ENCODE measurements at regions not wholly inside any gene's neighbourhood (a gene's known extent, or its start where the extent isn't known, plus 50 kb on each side); places are given as distances from the start of the nearest gene placed in this dataset.

DNA sequence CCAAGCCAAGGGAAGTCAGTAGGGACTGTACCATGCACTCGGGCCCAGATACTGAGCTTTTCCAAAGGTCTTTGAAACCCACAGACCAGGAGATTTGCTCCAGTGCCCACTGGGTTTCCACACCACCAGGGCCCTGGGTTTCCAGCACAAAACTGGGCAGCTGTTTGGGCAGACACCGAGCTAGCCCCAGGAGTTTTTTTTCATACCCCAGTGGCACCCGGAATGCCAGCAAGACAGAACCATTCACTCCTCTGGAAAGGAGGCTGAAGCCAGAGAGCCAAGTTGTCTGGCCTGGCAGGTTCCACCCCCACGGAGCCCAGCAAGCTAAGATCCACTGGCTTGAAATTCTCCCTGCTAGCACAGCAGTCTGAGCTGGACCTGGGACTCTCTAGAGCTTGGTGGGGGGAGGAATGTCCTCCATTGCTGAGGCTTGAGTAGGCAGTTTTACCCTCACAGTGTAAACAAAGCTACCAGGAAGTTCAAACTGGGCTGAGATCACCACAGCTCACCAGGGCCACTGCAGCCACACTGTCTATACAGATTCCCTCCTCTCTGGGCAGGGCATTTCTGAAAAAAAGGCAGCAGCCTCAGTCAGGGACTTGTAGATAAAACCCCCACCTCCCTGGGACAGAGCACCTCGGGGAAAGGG is 793.7 kb downstream of the RPS29 start:
- CTCF ChIA-PET = no interaction called here
- no peak for DNase-seq
- H3K27me3 Mint-ChIP-seq = no peaks in the 10 kb centered on the region
- no peaks in the 10 kb centered on the region for H3K4me1 Mint-ChIP-seq
- H3K27ac Mint-ChIP-seq = no peak overlapping the region
- no peak overlapping the region for H3K4me3 Mint-ChIP-seq
- ATAC-seq = no peak
- intact Hi-C loops (cut with DNase I, micrococcal nuclease) = no loop called here
- POLR2A ChIA-PET = no interaction called here
- H3K36me3 Mint-ChIP-seq (ENCODE audit: low read depth) = no peaks in the 10 kb centered on the region
- peaks cover 17% of the 10 kb centered on the region for H3K9me3 Mint-ChIP-seq (ENCODE audit: low read depth)

GRCh38 chr14:48788771-48789170 is 797.4 kb downstream of the RPS29 start:
- POLR2A ChIA-PET = no interaction called here
- no peak for ATAC-seq
- no peaks in the 10 kb centered on the region for H3K27me3 Mint-ChIP-seq
- H3K27ac Mint-ChIP-seq = no peak overlapping the region
- H3K9me3 Mint-ChIP-seq (ENCODE audit: low read depth) = peaks cover 4% of the 10 kb centered on the region
- intact Hi-C loops (cut with DNase I, micrococcal nuclease) = no loop called here
- DNase-seq = no peak
- H3K4me3 Mint-ChIP-seq = no peak overlapping the region
- CTCF ChIA-PET = no interaction called here
- H3K36me3 Mint-ChIP-seq (ENCODE audit: low read depth) = no peaks in the 10 kb centered on the region
- H3K4me1 Mint-ChIP-seq = no peaks in the 10 kb centered on the region

DNA sequence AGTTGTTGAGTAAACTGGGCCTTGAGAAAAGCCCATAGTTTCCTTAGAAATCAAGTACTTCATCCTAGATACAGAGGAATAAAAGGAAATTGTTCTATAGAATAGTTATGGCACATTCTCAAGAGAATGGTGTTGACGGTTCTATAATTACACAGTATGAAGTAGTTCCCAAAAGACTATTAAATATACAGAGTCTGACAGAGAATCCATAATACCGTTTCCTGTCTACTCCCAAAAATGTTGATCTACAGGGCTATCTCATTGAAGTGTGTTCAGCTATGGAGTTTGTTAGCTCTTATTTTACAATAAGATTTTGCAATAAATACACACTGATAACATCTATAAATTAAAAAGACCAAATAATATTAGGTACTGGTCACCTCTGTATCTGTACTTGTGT is 799.7 kb downstream of the RPS29 start:
- peaks cover 2% of the 10 kb centered on the region for H3K9me3 Mint-ChIP-seq (ENCODE audit: low read depth)
- H3K36me3 Mint-ChIP-seq (ENCODE audit: low read depth) = no peaks in the 10 kb centered on the region
- no peak overlapping the region for H3K27ac Mint-ChIP-seq
- POLR2A ChIA-PET = no interaction called here
- ATAC-seq (no peak), DNase-seq (no peak)
- H3K4me3 Mint-ChIP-seq = no peak overlapping the region
- no peaks in the 10 kb centered on the region for H3K27me3 Mint-ChIP-seq
- H3K4me1 Mint-ChIP-seq = no peaks in the 10 kb centered on the region
- intact Hi-C loops (cut with DNase I, micrococcal nuclease) = no loop called here
- CTCF ChIA-PET = no interaction called here

DNA sequence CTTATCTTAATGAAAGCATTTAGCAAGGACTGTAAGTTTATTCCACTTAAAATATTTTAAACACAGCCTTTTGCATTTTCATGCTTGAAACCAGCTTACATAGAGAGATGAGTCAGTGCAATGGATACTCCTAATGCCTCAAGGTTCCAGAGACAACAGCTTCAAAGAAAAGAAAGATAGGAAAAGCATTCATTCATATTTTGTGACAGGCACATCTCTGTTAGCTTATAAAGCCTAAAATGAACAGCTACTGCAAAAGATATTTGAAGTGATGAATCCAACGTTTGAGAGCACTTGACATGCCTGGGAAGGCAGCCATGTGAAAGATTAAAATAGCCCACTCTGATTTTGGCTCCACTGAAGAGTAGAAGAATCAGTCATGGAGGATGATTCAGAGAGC is 814.5 kb downstream of the RPS29 start:
- POLR2A ChIA-PET = interaction anchor here (0.6 kb wide), 1 partner anchor 1440 kb away, joined by 3 read pairs; no protein-coding TSS in a partner anchor

GRCh38 chr14:48751293-48751692 is 834.9 kb downstream of the RPS29 start:
- intact Hi-C loops (cut with DNase I, micrococcal nuclease) = no loop called here
- ATAC-seq (no peak), DNase-seq (no peak)
- H3K9me3 Mint-ChIP-seq (ENCODE audit: low read depth) = peaks cover 2% of the 10 kb centered on the region
- H3K36me3 Mint-ChIP-seq (ENCODE audit: low read depth) = no peaks in the 10 kb centered on the region
- CTCF ChIA-PET = no interaction called here
- H3K27ac Mint-ChIP-seq = no peak overlapping the region
- POLR2A ChIA-PET = no interaction called here
- no peaks in the 10 kb centered on the region for H3K27me3 Mint-ChIP-seq
- no peaks in the 10 kb centered on the region for H3K4me1 Mint-ChIP-seq
- H3K4me3 Mint-ChIP-seq = no peak overlapping the region

More for the DNA sequence above, 814.5 kb downstream of the RPS29 start:
- intact Hi-C loops (cut with DNase I, micrococcal nuclease) = no loop called here
- H3K27ac Mint-ChIP-seq = no peak overlapping the region
- peaks cover 10% of the 10 kb centered on the region for H3K9me3 Mint-ChIP-seq (ENCODE audit: low read depth)
- no peak for ATAC-seq
- no peaks in the 10 kb centered on the region for H3K36me3 Mint-ChIP-seq (ENCODE audit: low read depth)
- H3K4me1 Mint-ChIP-seq = no peaks in the 10 kb centered on the region
- H3K27me3 Mint-ChIP-seq = no peaks in the 10 kb centered on the region
- DNase-seq = no peak
- no peak overlapping the region for H3K4me3 Mint-ChIP-seq
- CTCF ChIA-PET = no interaction called here

- ChIA-PET CTCF (no interaction called here), POLR2A (interaction anchor here (0.6 kb wide), 1 partner anchor 92 kb away, joined by 6 read pairs; no protein-coding TSS in a partner anchor)
- ATAC-seq (no peak), DNase-seq (no peak)
- Mint-ChIP-seq H3K36me3 (ENCODE audit: low read depth) (no peaks in the 10 kb centered on the region), H3K4me1 (no peaks in the 10 kb centered on the region), H3K27me3 (no peaks in the 10 kb centered on the region), H3K9me3 (ENCODE audit: low read depth) (peaks cover 4% of the 10 kb centered on the region), H3K27ac (no peak overlapping the region), H3K4me3 (no peak overlapping the region)
- intact Hi-C loops (cut with DNase I, micrococcal nuclease) = no loop called here
Measured at GRCh38 chr14:48748151-48748675, 838.0 kb downstream of the RPS29 start.

DNA sequence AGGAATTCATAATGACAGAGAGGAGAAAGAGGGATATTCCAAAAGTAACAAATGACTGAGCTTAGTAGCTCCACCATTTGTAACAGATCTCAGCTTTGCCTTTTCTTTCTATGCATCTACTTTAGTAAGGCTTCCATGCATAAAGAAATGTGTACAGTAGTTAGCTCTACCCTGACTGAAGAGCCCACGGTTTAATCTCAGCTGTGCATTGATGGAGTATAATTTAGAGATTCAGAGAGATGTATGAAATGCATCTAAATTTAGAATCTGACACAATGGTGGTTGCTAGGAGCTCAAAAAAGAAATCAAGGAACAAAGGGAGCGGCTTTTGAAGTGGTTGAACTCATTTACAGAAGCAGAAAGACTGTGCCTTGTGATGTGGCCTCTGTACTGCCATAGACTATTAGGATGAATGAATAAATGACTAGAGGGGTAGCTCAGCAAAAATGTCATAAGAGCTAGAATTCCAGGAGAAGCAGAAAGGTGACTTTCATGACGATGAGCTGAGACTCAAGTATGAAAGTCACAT is 838.6 kb downstream of the RPS29 start:
- Mint-ChIP-seq H3K36me3 (ENCODE audit: low read depth) (no peaks in the 10 kb centered on the region), H3K27me3 (no peaks in the 10 kb centered on the region), H3K27ac (no peak overlapping the region), H3K9me3 (ENCODE audit: low read depth) (peaks cover 4% of the 10 kb centered on the region), H3K4me3 (no peak overlapping the region), H3K4me1 (no peaks in the 10 kb centered on the region)
- intact Hi-C loops (cut with DNase I, micrococcal nuclease) = no loop called here
- ATAC-seq (no peak), DNase-seq (no peak)
- CTCF ChIA-PET = no interaction called here
- POLR2A ChIA-PET = no interaction called here

- Mint-ChIP-seq H3K36me3 (ENCODE audit: low read depth) (no peaks in the 10 kb centered on the region), H3K4me1 (no peaks in the 10 kb centered on the region), H3K4me3 (no peak overlapping the region), H3K9me3 (ENCODE audit: low read depth) (peaks cover 4% of the 10 kb centered on the region), H3K27ac (no peak overlapping the region), H3K27me3 (no peaks in the 10 kb centered on the region)
- intact Hi-C loops (cut with DNase I, micrococcal nuclease) = no loop called here
- POLR2A ChIA-PET = no interaction called here
- CTCF ChIA-PET = no interaction called here
- ATAC-seq = no peak
- DNase-seq = no peak
Measured at GRCh38 chr14:48744202-48744601, 842.0 kb downstream of the RPS29 start.

DNA sequence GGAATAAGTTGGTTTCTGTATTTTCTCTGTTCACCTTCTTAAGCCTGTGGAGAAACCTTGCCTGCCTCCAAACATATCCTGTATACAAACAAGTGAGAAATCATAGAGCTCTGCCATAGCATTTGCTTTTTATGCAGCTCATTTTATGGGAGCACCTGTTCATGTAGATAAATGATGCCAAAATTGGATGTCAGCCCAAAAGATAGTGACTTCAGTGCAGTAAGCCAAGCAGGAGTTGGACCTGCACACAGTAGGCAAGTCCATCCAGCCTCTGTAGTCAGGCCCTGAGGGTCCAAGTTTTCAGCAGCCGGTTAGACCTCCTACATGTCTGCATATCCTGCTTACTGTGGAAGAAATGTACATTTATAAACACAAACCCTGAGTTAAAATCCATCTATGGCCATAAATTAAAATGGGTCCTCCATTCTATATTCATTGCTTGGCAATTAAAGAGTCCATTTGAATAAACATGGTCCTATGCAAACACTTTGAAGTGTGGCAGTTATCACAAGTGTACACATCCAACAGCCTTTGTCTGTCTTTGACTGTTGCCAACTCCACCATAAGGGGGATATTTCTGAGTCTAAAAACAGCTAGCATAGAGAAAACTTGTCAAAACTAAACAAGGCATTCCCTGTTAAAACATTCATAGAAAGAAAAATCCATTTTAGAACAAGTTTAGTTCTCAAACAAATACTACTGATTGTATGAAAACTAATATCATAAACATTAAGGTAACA is 847.8 kb downstream of the RPS29 start:
- Mint-ChIP-seq H3K27me3 (no peaks in the 10 kb centered on the region), H3K36me3 (ENCODE audit: low read depth) (no peaks in the 10 kb centered on the region), H3K9me3 (ENCODE audit: low read depth) (peaks cover 4% of the 10 kb centered on the region), H3K4me1 (no peaks in the 10 kb centered on the region), H3K4me3 (no peak overlapping the region), H3K27ac (no peak overlapping the region)
- DNase-seq (no peak), ATAC-seq (no peak)
- intact Hi-C loops (cut with DNase I, micrococcal nuclease) = no loop called here
- ChIA-PET POLR2A (no interaction called here), CTCF (no interaction called here)

DNA sequence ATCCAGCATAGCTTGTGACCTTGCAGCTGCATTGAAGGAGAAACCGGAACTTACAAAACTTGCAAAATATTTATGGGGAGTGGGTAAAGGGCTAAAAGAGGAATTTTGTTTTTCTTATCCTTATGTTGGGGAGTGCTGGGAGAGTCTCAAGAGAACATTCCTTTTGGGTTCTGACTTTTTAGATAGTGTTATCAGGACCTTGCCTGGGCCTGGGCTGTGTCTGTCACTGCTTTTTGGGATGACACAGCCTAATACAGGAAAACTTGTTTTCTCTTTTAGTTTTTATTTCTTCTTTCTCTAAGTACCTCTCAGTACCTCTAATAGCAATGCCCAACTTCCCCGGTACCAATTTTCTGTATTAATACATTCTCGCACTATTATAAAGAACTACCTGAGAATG is 850.6 kb downstream of the RPS29 start:
- Mint-ChIP-seq H3K27ac (no peak overlapping the region), H3K4me3 (no peak overlapping the region), H3K9me3 (ENCODE audit: low read depth) (peaks cover 6% of the 10 kb centered on the region), H3K36me3 (ENCODE audit: low read depth) (no peaks in the 10 kb centered on the region), H3K4me1 (no peaks in the 10 kb centered on the region), H3K27me3 (no peaks in the 10 kb centered on the region)
- intact Hi-C loops (cut with DNase I, micrococcal nuclease) = no loop called here
- ATAC-seq (no peak), DNase-seq (no peak)
- ChIA-PET CTCF (no interaction called here), POLR2A (no interaction called here)

GRCh38 chr14:48731260-48731659 is 854.9 kb downstream of the RPS29 start:
- DNase-seq = no peak
- intact Hi-C loops (cut with DNase I, micrococcal nuclease) = no loop called here
- ChIA-PET POLR2A (no interaction called here), CTCF (no interaction called here)
- no peaks in the 10 kb centered on the region for H3K27me3 Mint-ChIP-seq
- H3K4me1 Mint-ChIP-seq = no peaks in the 10 kb centered on the region
- H3K27ac Mint-ChIP-seq = no peak overlapping the region
- ATAC-seq = no peak
- no peak overlapping the region for H3K4me3 Mint-ChIP-seq
- no peaks in the 10 kb centered on the region for H3K36me3 Mint-ChIP-seq (ENCODE audit: low read depth)
- peaks cover 10% of the 10 kb centered on the region for H3K9me3 Mint-ChIP-seq (ENCODE audit: low read depth)

GRCh38 chr14:48726080-48726642 is 860.0 kb downstream of the RPS29 start:
- no peaks in the 10 kb centered on the region for H3K4me1 Mint-ChIP-seq
- H3K9me3 Mint-ChIP-seq (ENCODE audit: low read depth) = peaks cover 3% of the 10 kb centered on the region
- intact Hi-C loops (cut with DNase I, micrococcal nuclease) = no loop called here
- ATAC-seq = no peak
- H3K27me3 Mint-ChIP-seq = no peaks in the 10 kb centered on the region
- no peaks in the 10 kb centered on the region for H3K36me3 Mint-ChIP-seq (ENCODE audit: low read depth)
- POLR2A ChIA-PET = no interaction called here
- CTCF ChIA-PET = no interaction called here
- no peak for DNase-seq
- no peak overlapping the region for H3K4me3 Mint-ChIP-seq
- H3K27ac Mint-ChIP-seq = no peak overlapping the region
